Left ventricle myocardium inferior (tissue), 1 donor: ENCODE measurements at regions not wholly inside any gene's neighbourhood (a gene's known extent, or its start where the extent isn't known, plus 50 kb on each side); places are given as distances from the start of the nearest gene placed in this dataset.

Experiments used
- DNase-seq: peaks from one replicate; pipeline ENCODE4 v3.0.0-alpha.2; 2020
- H3K27ac ChIP-seq: fragments of 200-600 bp; replicated peaks from 2 replicates; pipeline ENCODE4 v1.8.0; 2021
- H3K27me3 ChIP-seq: fragments of 200-600 bp; 2 replicates; pipeline ENCODE4 v1.8.0; 2021; ENCODE audit warnings: low read depth
- H3K36me3 ChIP-seq: fragments of 200-600 bp; 2 replicates; pipeline ENCODE4 v1.8.0; 2021
- H3K4me1 ChIP-seq: fragments of 200-600 bp; 2 replicates; pipeline ENCODE4 v1.8.0; 2021
- H3K4me3 ChIP-seq: fragments of 200-600 bp; 2 replicates; pipeline ENCODE4 v1.8.0; 2021; ENCODE audit warnings: mild to moderate bottlenecking, moderate library complexity
- H3K9me3 ChIP-seq: fragments of 200-600 bp; replicated peaks from 2 replicates; pipeline ENCODE4 v1.8.0; 2021
- intact Hi-C: fragments of 100-400 bp; cut with micrococcal nuclease; formaldehyde crosslinking; loops from one replicate; pipeline ENCODE4 v1.11.0; 2022
- TF ChIP-seq, protein P1 (sequence below): fragments of 200-600 bp; IDR thresholded peaks from 2 replicates; pipeline ENCODE4 v1.8.0; 2021; ENCODE audit warnings: antibody characterized with exemption, mild to moderate bottlenecking, borderline replicate concordance
- donor health status: DM: no; HTN: yes; CAD: no; lungs with severe emphysema.

- Histone ChIP-seq H3K9me3 (no peaks in the 10 kb centered on the region), H3K4me1 (no peaks in the 10 kb centered on the region), H3K27me3 (no peaks in the 10 kb centered on the region), H3K36me3 (no peaks in the 10 kb centered on the region), H3K27ac (no peak overlapping the region), H3K4me3 (no peak overlapping the region)
- intact Hi-C loops, result no loop called here
- DNase-seq, result no peak
- TF ChIP-seq, protein P1, sequence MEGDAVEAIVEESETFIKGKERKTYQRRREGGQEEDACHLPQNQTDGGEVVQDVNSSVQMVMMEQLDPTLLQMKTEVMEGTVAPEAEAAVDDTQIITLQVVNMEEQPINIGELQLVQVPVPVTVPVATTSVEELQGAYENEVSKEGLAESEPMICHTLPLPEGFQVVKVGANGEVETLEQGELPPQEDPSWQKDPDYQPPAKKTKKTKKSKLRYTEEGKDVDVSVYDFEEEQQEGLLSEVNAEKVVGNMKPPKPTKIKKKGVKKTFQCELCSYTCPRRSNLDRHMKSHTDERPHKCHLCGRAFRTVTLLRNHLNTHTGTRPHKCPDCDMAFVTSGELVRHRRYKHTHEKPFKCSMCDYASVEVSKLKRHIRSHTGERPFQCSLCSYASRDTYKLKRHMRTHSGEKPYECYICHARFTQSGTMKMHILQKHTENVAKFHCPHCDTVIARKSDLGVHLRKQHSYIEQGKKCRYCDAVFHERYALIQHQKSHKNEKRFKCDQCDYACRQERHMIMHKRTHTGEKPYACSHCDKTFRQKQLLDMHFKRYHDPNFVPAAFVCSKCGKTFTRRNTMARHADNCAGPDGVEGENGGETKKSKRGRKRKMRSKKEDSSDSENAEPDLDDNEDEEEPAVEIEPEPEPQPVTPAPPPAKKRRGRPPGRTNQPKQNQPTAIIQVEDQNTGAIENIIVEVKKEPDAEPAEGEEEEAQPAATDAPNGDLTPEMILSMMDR, result no peak
Observed at GRCh38 chr3:104145164-104145563, 1221.5 kb upstream of the ALCAM start.

DNA sequence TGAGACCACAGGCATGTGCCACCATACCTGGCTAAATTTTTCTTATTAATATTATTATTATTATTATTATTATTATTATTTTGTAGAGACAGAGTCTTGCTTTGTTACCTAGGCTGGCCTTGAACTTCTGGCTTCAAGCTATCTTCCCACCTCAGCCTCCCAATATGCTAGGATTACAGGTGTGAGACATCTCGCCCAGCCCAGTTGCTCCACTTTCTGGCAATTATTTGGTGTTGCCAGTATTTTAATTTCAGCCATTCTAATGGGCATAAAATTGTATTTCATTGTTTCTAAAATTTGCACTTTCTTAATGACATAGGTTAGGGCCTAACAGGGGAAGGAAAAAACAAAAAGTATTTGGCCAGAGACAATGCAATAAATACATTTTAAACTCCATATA lies 1217.6 kb upstream of the ALCAM start:
- H3K4me1 ChIP-seq, result no peaks in the 10 kb centered on the region
- no peaks in the 10 kb centered on the region for H3K27me3 ChIP-seq
- no peak for DNase-seq
- H3K36me3 ChIP-seq, result no peaks in the 10 kb centered on the region
- intact Hi-C loops, result no loop called here
- TF ChIP-seq, protein P1, result no peak
- no peaks in the 10 kb centered on the region for H3K9me3 ChIP-seq
- no peak overlapping the region for H3K27ac ChIP-seq
- H3K4me3 ChIP-seq, result no peak overlapping the region

- Histone ChIP-seq H3K4me3 (no peak overlapping the region), H3K4me1 (no peaks in the 10 kb centered on the region), H3K27ac (no peak overlapping the region), H3K27me3 (no peaks in the 10 kb centered on the region), H3K9me3 (no peaks in the 10 kb centered on the region), H3K36me3 (no peaks in the 10 kb centered on the region)
- DNase-seq, result no peak
- TF ChIP-seq, protein P1, result no peak
- intact Hi-C loops, result no loop called here
Observed at GRCh38 chr3:104150724-104151123, 1216.0 kb upstream of the ALCAM start.

DNA sequence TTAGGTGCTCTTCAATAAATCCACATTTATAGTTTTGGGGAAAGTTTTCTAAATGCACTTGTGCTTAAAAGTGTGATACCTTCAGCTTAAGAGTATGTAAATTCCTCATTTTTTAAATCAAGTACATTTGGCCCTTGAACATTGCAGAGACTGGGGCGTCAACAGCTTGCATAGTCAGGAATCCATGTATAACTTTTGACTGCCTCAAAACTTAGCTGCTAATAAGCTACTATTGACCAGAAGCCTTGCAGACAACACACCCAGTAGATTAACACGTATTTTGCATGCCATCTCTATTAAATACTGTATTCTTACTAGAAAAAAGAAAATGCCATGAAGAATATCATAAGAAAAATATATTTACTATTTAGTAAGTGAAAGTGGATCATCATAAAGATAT lies 1211.8 kb upstream of the ALCAM start:
- DNase-seq, result no peak
- no peaks in the 10 kb centered on the region for H3K9me3 ChIP-seq
- no peaks in the 10 kb centered on the region for H3K4me1 ChIP-seq
- H3K4me3 ChIP-seq, result no peak overlapping the region
- intact Hi-C loops, result no loop called here
- no peaks in the 10 kb centered on the region for H3K27me3 ChIP-seq
- no peaks in the 10 kb centered on the region for H3K36me3 ChIP-seq
- TF ChIP-seq, protein P1, result no peak
- no peak overlapping the region for H3K27ac ChIP-seq

- H3K4me3 ChIP-seq, result no peak overlapping the region
- no peaks in the 10 kb centered on the region for H3K4me1 ChIP-seq
- peaks cover 25% of the 10 kb centered on the region for H3K9me3 ChIP-seq
- no peak overlapping the region for H3K27ac ChIP-seq
- TF ChIP-seq, protein P1, result no peak
- DNase-seq, result no peak
- intact Hi-C loops, result no loop called here
- no peaks in the 10 kb centered on the region for H3K27me3 ChIP-seq
- H3K36me3 ChIP-seq, result no peaks in the 10 kb centered on the region
Observed at GRCh38 chr3:104165866-104166265, 1200.8 kb upstream of the ALCAM start.

DNA sequence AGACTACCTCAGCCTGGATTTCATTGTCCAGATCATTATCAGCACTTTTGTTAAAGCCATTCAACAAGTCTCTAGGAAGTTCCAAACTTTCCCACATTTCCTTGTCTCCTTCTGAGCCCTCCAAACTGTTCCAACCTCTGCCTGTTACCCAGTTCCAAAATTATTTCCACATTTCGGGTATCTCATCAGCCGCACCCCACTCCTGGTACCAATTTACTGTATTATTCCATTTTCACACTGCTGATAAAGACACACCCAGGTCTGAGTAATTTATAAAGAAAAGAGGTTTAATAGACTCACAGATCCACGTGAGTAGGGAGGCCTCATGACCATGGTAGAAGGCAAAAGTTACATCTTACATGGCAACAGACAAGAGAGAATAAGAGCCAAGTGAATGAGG lies 1198.3 kb upstream of the ALCAM start:
- Histone ChIP-seq H3K4me1 (no peaks in the 10 kb centered on the region), H3K36me3 (no peaks in the 10 kb centered on the region), H3K27ac (no peak overlapping the region), H3K4me3 (no peak overlapping the region), H3K9me3 (peaks cover 25% of the 10 kb centered on the region), H3K27me3 (no peaks in the 10 kb centered on the region)
- TF ChIP-seq, protein P1, result no peak
- no peak for DNase-seq
- intact Hi-C loops, result no loop called here
